WTC11 (cell line): ENCODE measurements at regions not wholly inside any gene's neighbourhood (a gene's known extent, or its start where the extent isn't known, plus 50 kb on each side); places are given as distances from the start of the nearest gene placed in this dataset.

Experiments used
- ATAC-seq: fragments of 200-7000 bp; cut with Tn5 transposase; 2 replicates; pipeline ENCODE4 v1.10.0; 2021; ENCODE audit warnings: mild to moderate bottlenecking, moderate library complexity
- CTCF ChIA-PET: fragments of 300-600 bp; sonication (Branson Sonifier 250); formaldehyde crosslinking; loops from one replicate; lab custom pipeline; 2021; ENCODE audit warnings: antibody characterized with exemption; lab: Charles Lee
- POLR2A ChIA-PET: fragments of 350-600 bp; sonication (Branson Sonifier 250); formaldehyde crosslinking; loops from one replicate; lab custom pipeline; 2021; ENCODE audit warnings: antibody characterized with exemption; lab: Charles Lee
- DNase-seq: peaks from one replicate; pipeline ENCODE4 v3.0.0; 2021; ENCODE audit warnings: low spot score
- H3K27ac Mint-ChIP-seq: 2 replicates; pipeline ENCODE4 v1.8.0; 2021; ENCODE audit warnings: mixed read lengths
- H3K27me3 Mint-ChIP-seq: 2 replicates; pipeline ENCODE4 v1.8.0; 2021; ENCODE audit warnings: low read depth, mild to moderate bottlenecking, moderate library complexity, mixed read lengths
- H3K36me3 Mint-ChIP-seq: 2 replicates; pipeline ENCODE4 v1.8.0; 2021; ENCODE audit warnings: mixed read lengths
- H3K4me1 Mint-ChIP-seq: 2 replicates; pipeline ENCODE4 v1.8.0; 2022; ENCODE audit warnings: mixed read lengths
- H3K4me3 Mint-ChIP-seq: 2 replicates; pipeline ENCODE4 v1.8.0; 2021; ENCODE audit warnings: mild to moderate bottlenecking, moderate library complexity, mixed read lengths
- H3K9me3 Mint-ChIP-seq: 2 replicates; pipeline ENCODE4 v1.8.0; 2021; ENCODE audit warnings: mixed read lengths
- AFF4 ChIP-seq: sonication (generic); formaldehyde crosslinking; IDR thresholded peaks from 2 replicates; pipeline ENCODE4 v1.8.1; 2023; ENCODE audit warnings: mild to moderate bottlenecking, missing genetic modification reagents, borderline replicate concordance
- CBFB ChIP-seq: sonication (generic); formaldehyde crosslinking; IDR thresholded peaks from 2 replicates; pipeline ENCODE4 v1.8.1; 2022; ENCODE audit warnings: mild to moderate bottlenecking, low read depth, missing genetic modification reagents
- CREB1 ChIP-seq: sonication (generic); formaldehyde crosslinking; IDR thresholded peaks from 2 replicates; pipeline ENCODE4 v1.8.0; 2023; ENCODE audit warnings: mild to moderate bottlenecking, missing genetic modification reagents
- FOXJ3 ChIP-seq: sonication (generic); formaldehyde crosslinking; IDR thresholded peaks from 2 replicates; pipeline ENCODE4 v1.9.0; 2021; ENCODE audit warnings: missing genetic modification reagents, mild to moderate bottlenecking, borderline replicate concordance
- FOXK1 ChIP-seq: sonication (generic); formaldehyde crosslinking; IDR thresholded peaks from 2 replicates; pipeline ENCODE4 v1.8.0; 2022; ENCODE audit warnings: mild to moderate bottlenecking, moderate library complexity, missing genetic modification reagents
- GABPB1 ChIP-seq: sonication (generic); formaldehyde crosslinking; IDR thresholded peaks from 2 replicates; pipeline ENCODE4 v1.8.1; 2023; ENCODE audit warnings: mild to moderate bottlenecking, missing genetic modification reagents
- GTF2I ChIP-seq: fragments of 250-450 bp; sonication (Bioruptor Pico); conservative IDR thresholded peaks from 2 replicates; pipeline ENCODE4 v1.4.0; 2021; ENCODE audit warnings: mild to moderate bottlenecking
- JAZF1 ChIP-seq: fragments of 250-450 bp; sonication (Bioruptor Pico); IDR thresholded peaks from 2 replicates; pipeline ENCODE4 v1.9.0; 2021; ENCODE audit warnings: moderate library complexity, mild to moderate bottlenecking, inconsistent platforms
- JUN ChIP-seq: sonication (generic); formaldehyde crosslinking; IDR thresholded peaks from 2 replicates; pipeline ENCODE4 v1.8.0; 2023; ENCODE audit warnings: mild to moderate bottlenecking, missing genetic modification reagents
- MXD4 ChIP-seq: fragments of 250-450 bp; sonication (Bioruptor Pico); IDR thresholded peaks from 2 replicates; pipeline ENCODE4 v1.8.0; 2021; ENCODE audit warnings: mild to moderate bottlenecking, moderate library complexity, borderline replicate concordance
- NFATC4 ChIP-seq: fragments of 250-450 bp; sonication (Bioruptor Pico); IDR thresholded peaks from 2 replicates; pipeline ENCODE4 v1.9.0; 2021; ENCODE audit warnings: mild to moderate bottlenecking
- NFE2L1 ChIP-seq: sonication (generic); formaldehyde crosslinking; IDR thresholded peaks from 2 replicates; pipeline ENCODE4 v1.8.1; 2023; ENCODE audit warnings: missing genetic modification reagents
- OVOL2 ChIP-seq: fragments of 250-450 bp; sonication (Bioruptor Pico); IDR thresholded peaks from 2 replicates; pipeline ENCODE4 v1.9.0; 2021; ENCODE audit warnings: mild to moderate bottlenecking, borderline replicate concordance
- PREB ChIP-seq: sonication (generic); formaldehyde crosslinking; IDR thresholded peaks from 2 replicates; pipeline ENCODE4 v1.8.1; 2022; ENCODE audit warnings: mild to moderate bottlenecking, missing genetic modification reagents, moderate library complexity, borderline replicate concordance
- RELA ChIP-seq: sonication (generic); formaldehyde crosslinking; IDR thresholded peaks from 2 replicates; pipeline ENCODE4 v1.8.1; 2022; ENCODE audit warnings: missing genetic modification reagents, mild to moderate bottlenecking, borderline replicate concordance
- RORB ChIP-seq: fragments of 250-450 bp; sonication (Bioruptor Pico); IDR thresholded peaks from 2 replicates; pipeline ENCODE4 v1.9.0; 2021; ENCODE audit warnings: mild to moderate bottlenecking
- STAT6 ChIP-seq: sonication (generic); formaldehyde crosslinking; conservative IDR thresholded peaks from 2 replicates; pipeline ENCODE4 v1.8.1; 2023; ENCODE audit warnings: mild to moderate bottlenecking, low read depth, missing genetic modification reagents, moderate library complexity
- TEAD4 ChIP-seq: sonication (generic); formaldehyde crosslinking; IDR thresholded peaks from 2 replicates; pipeline ENCODE4 v1.8.0; 2022; ENCODE audit warnings: mild to moderate bottlenecking, missing genetic modification reagents
- TP53 ChIP-seq: sonication (generic); formaldehyde crosslinking; IDR thresholded peaks from 2 replicates; pipeline ENCODE4 v1.8.1; 2023; ENCODE audit warnings: mild to moderate bottlenecking, missing genetic modification reagents
- USF2 ChIP-seq: sonication (generic); formaldehyde crosslinking; IDR thresholded peaks from 2 replicates; pipeline ENCODE4 v1.8.1; 2023; ENCODE audit warnings: mild to moderate bottlenecking, missing genetic modification reagents, moderate library complexity
- ZNF423 ChIP-seq: fragments of 250-450 bp; sonication (Bioruptor Pico); IDR thresholded peaks from 2 replicates; pipeline ENCODE4 v2.1.2; 2022; ENCODE audit warnings: mild to moderate bottlenecking, moderate library complexity
- ZNF671 ChIP-seq: fragments of 250-450 bp; sonication (Bioruptor Pico); IDR thresholded peaks from 2 replicates; pipeline ENCODE4 v1.8.0; 2021; ENCODE audit warnings: mild to moderate bottlenecking

- Mint-ChIP-seq H3K4me3 (no peak overlapping the region), H3K27ac (no peak overlapping the region), H3K36me3 (peaks cover 8% of the 10 kb centered on the region), H3K9me3 (peaks cover 13% of the 10 kb centered on the region), H3K4me1 (no peaks in the 10 kb centered on the region), H3K27me3 (no peaks in the 10 kb centered on the region)
- DNase-seq, result no peak
- TF ChIP-seq ZNF671 (no peak), ZNF423 (no peak), CREB1 (CRISPR knock-in tag) (no peak), FOXK1 (CRISPR knock-in tag) (no peak), STAT6 (CRISPR knock-in tag) (no peak), GTF2I (CRISPR knock-in tag) (no peak), PREB (CRISPR knock-in tag) (no peak), NFATC4 (CRISPR knock-in tag) (no peak)
- ATAC-seq, result no peak
- ChIA-PET CTCF (no interaction called here), POLR2A (no interaction called here)
These were observed 184.7 kb downstream of the MYCN start for GRCh38 chr2:16124881-16125613.

GRCh38 chr2:16123856-16124780 lies 183.8 kb downstream of the MYCN start:
- CTCF ChIA-PET, result interaction anchor here (0.6 to 0.7 kb wide), 2 partner anchors 106 to 142 kb away, joined by 3 to 7 read pairs; no protein-coding TSS in a partner anchor
- ATAC-seq (no peak), DNase-seq (no peak)

More at GRCh38 chr2:16123856-16124780, 183.8 kb downstream of the MYCN start:
- Mint-ChIP-seq H3K27ac (no peak overlapping the region), H3K4me1 (peaks cover 7% of the 10 kb centered on the region; the same call in 1 of the 2 replicates), H3K36me3 (peaks cover 8% of the 10 kb centered on the region), H3K4me3 (no peak overlapping the region), H3K9me3 (peaks cover 10% of the 10 kb centered on the region), H3K27me3 (no peaks in the 10 kb centered on the region)
- POLR2A ChIA-PET, result no interaction called here
- no peak for TF ChIP-seq USF2 (CRISPR knock-in tag)
- no peak for TF ChIP-seq TP53 (CRISPR knock-in tag)
- no peak for TF ChIP-seq TEAD4 (CRISPR knock-in tag)
- no peak for TF ChIP-seq CBFB (CRISPR knock-in tag)
- no peak for TF ChIP-seq GABPB1 (CRISPR knock-in tag)
- no peak for TF ChIP-seq MXD4 (CRISPR knock-in tag)
- TF ChIP-seq NFE2L1 (CRISPR knock-in tag), result no peak
- TF ChIP-seq FOXJ3, result no peak
- TF ChIP-seq JUN (CRISPR knock-in tag), result no peak
- no peak for TF ChIP-seq RORB (CRISPR knock-in tag)
- no peak for TF ChIP-seq OVOL2
- TF ChIP-seq JAZF1 (CRISPR knock-in tag), result no peak
- TF ChIP-seq AFF4, result no peak
- no peak for TF ChIP-seq RELA (CRISPR knock-in tag)
